ENCODE measurements at regions not wholly inside any gene's neighbourhood (a gene's known extent, or its start where the extent isn't known, plus 50 kb on each side); places are given as distances from the start of the nearest gene placed in this dataset.
"Not testable (repeated sequence)": the region's sequence is repeated elsewhere in the genome, so short reads cannot be mapped to it uniquely, and the experiment has no call there.

DNA sequence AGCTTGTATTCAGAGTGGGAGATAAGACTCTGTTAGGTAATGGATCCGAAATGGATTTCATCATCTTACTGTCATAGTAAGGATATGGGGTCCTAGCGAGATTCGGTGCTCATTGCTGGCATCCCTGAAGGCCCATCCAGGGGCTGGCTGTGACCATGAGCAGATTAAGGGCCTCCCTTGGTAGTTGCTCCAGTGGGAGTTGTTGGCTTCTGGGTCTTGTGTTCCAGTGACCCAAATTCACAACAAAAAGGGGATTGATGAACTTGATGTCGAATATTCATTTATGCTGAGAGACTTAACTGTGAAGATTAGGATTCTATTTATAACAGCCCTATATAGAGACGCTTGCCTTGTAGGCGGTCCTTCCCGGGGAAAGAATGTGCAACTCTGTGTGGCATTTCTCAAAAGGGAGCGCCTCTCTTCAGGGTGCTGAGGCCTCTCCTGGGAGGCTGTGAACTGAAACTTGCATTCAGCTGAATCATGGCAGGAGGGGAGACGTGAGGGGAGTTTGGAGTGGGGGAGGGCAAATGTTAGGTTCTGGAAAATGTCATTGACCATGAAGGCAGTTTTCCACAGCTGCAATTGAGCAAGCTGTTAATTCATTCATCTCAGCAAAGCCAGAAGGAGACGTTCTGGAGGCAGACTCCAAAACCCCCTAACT, 233.1 kb upstream of the FZD8 start:
- no peak for DNase-seq (ENCODE audit: low spot score in 2 of 2)
- WGBS, 2 donors = 69 to 72% methylated on average over 10 of the region's 10 CpGs

GRCh38 chr10:35874311-35875015, 232.4 kb upstream of the FZD8 start:
- DNase-seq (ENCODE audit: low spot score in 2 of 2) = no peak
- TF ChIP-seq POLR2A (IDR thresholded peaks at IDR 0.05) = no peak
- TF ChIP-seq CTCF (IDR thresholded peaks at IDR 0.05) = no peak
- no peak overlapping the region for H3K4me3 ChIP-seq (ENCODE audit: low read depth, poor library complexity, severe bottlenecking)
- 79 to 81% methylated on average over 6 of the region's 6 CpGs for WGBS, 2 donors
- intact Hi-C loops (cut with DNase I; ENCODE audit: low total_unique reads) = no loop called here

More for the DNA sequence above, 233.1 kb upstream of the FZD8 start:
- no peak overlapping the region for H3K4me3 ChIP-seq (ENCODE audit: low read depth, poor library complexity, severe bottlenecking)
- intact Hi-C loops (cut with DNase I; ENCODE audit: low total_unique reads) = no loop called here
- TF ChIP-seq CTCF (IDR thresholded peaks at IDR 0.05) (no peak), POLR2A (IDR thresholded peaks at IDR 0.05) (no peak)

DNA sequence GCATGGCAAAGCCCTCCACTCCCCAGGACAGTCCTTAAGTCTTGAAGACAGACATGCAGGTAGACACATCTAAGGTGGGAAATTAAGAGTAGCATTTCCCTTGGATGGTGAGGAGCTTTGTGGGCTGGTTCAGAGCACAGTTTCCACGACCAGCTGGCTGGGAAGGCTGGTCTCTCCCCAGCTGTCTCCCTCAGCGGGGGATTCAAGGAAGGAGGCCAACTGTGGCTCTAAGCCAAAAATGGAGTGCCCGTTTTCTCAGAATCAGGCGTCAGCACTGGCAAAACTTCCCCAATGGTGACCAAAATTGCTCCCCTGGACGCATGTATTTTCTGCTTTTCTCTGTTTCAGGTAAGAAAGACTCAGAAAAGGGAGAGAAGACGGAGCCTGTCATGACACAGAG, 230.6 kb upstream of the FZD8 start:
- WGBS, 2 donors = 75 to 83% methylated on average over 6 of the region's 6 CpGs
- intact Hi-C loops (cut with DNase I; ENCODE audit: low total_unique reads) = no loop called here
- TF ChIP-seq CTCF (IDR thresholded peaks at IDR 0.05) (no peak), POLR2A (IDR thresholded peaks at IDR 0.05) (no peak)
- DNase-seq (ENCODE audit: low spot score in 2 of 2) = no peak
- H3K4me3 ChIP-seq (ENCODE audit: low read depth, poor library complexity, severe bottlenecking) = no peak overlapping the region

GRCh38 chr10:35870665-35871310, 228.7 kb upstream of the FZD8 start:
- intact Hi-C loops (cut with DNase I; ENCODE audit: low total_unique reads) = no loop called here
- H3K4me3 ChIP-seq (ENCODE audit: low read depth, poor library complexity, severe bottlenecking) = no peak overlapping the region
- no peak for DNase-seq (ENCODE audit: low spot score in 2 of 2)
- WGBS, 2 donors = 35 to 39% methylated on average over 5 of the region's 5 CpGs
- TF ChIP-seq CTCF (IDR thresholded peaks at IDR 0.05) (no peak), POLR2A (IDR thresholded peaks at IDR 0.05) (no peak)

DNA sequence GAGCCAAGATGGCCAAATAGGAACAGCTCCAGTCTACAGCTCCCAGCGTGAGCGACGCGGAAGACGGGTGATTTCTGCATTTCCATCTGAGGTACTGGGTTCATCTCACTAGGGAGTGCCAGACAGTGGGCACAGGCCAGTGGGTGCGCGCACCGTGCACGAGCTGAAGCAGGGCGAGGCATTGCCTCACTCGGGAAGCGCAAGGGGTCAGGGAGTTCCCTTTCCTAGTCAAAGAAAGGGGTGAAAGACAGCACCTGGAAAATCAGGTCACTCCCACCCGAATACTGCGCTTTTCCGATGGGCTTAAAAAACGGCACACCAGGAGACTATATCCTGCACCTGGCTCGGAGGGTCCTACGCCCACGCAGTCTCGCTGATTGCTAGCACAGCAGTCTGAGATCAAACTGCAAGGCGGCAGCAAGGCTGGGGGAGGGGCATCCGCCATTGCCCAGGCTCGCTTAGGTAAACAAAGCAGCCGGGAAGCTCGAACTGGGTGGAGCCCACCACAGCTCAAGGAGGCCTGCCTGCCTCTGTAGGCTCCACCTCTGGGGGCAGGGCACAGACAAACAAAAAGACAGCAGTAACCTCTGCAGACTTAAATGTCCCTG, 216.7 kb upstream of the FZD8 start:
- DNase-seq (ENCODE audit: low spot score in 2 of 2); intact Hi-C loops (cut with DNase I; ENCODE audit: low total_unique reads); H3K4me3 ChIP-seq (ENCODE audit: low read depth, poor library complexity, severe bottlenecking): not testable (repeated sequence)
- 83 to 84% methylated on average over 22 to 23 of the region's 25 CpGs for WGBS, 2 donors

GRCh38 chr10:35857860-35858259, 215.8 kb upstream of the FZD8 start:
- no peak for TF ChIP-seq CTCF (IDR thresholded peaks at IDR 0.05)
- TF ChIP-seq POLR2A (IDR thresholded peaks at IDR 0.05) = no peak
- 66 to 75% methylated on average over 1 of the region's 1 CpG for WGBS, 2 donors

More at GRCh38 chr10:35857860-35858259, 215.8 kb upstream of the FZD8 start:
- DNase-seq (ENCODE audit: low spot score in 2 of 2) = no peak
- intact Hi-C loops (cut with DNase I; ENCODE audit: low total_unique reads) = no loop called here
- H3K4me3 ChIP-seq (ENCODE audit: low read depth, poor library complexity, severe bottlenecking) = no peak overlapping the region

All from lower leg skin (tissue), 4 donors.